Liver (tissue), 8 donors: ENCODE measurements at regions not wholly inside any gene's neighbourhood (a gene's known extent, or its start where the extent isn't known, plus 50 kb on each side); places are given as distances from the start of the nearest gene placed in this dataset.

Source experiments
- DNase-seq: peaks from one replicate; pipeline ENCODE4 v3.0.0-alpha.2; 2017; ENCODE audit warnings: low spot score
- H3K27ac ChIP-seq, 2 donors: one replicate each; pipeline ENCODE4 v1.7.0; 2013; ENCODE audit warnings: inconsistent platforms in 2 of 2, low read length in 2 of 2, control low read depth in 1 of 2, low read depth in 1 of 2, mild to moderate bottlenecking in 1 of 2
- H3K27me3 ChIP-seq, 4 donors: one replicate each; pipeline versions ENCODE4 v1.6.1 to v1.7.0; 2013; ENCODE audit warnings: low read length in 3 of 4, inconsistent platforms in 1 of 4, mild to moderate bottlenecking in 1 of 4, moderate library complexity in 1 of 4; ENCODE audit not compliant: control insufficient read depth in 4 of 4, insufficient read depth in 4 of 4
- H3K36me3 ChIP-seq, 4 donors: one replicate each; pipeline versions ENCODE4 v1.6.1 to v1.7.0; 2013; ENCODE audit warnings: low read length in 3 of 4, mild to moderate bottlenecking in 3 of 4, low read depth in 1 of 4, moderate library complexity in 1 of 4; ENCODE audit not compliant: control insufficient read depth in 4 of 4, insufficient read depth in 3 of 4
- H3K4me1 ChIP-seq, 4 donors: one replicate each; pipeline versions ENCODE4 v1.6.1 to v1.7.0; 2013; ENCODE audit warnings: low read length in 3 of 4, mild to moderate bottlenecking in 3 of 4, moderate library complexity in 1 of 4; ENCODE audit not compliant: control insufficient read depth in 4 of 4, insufficient read depth in 4 of 4
- H3K4me3 ChIP-seq, 3 donors: one replicate each; pipeline versions ENCODE4 v1.6.1 to v1.7.0; 2013; ENCODE audit warnings: low read length in 3 of 3, control low read depth in 1 of 3, low read depth in 1 of 3, mild to moderate bottlenecking in 1 of 3
- H3K9ac ChIP-seq, 2 donors: one replicate each; pipeline ENCODE4 v1.7.0; 2013; ENCODE audit warnings: low read length in 2 of 2, mild to moderate bottlenecking in 2 of 2, moderate library complexity in 2 of 2, control low read depth in 1 of 2, low read depth in 1 of 2
- H3K9me3 ChIP-seq, 4 donors: one replicate each; pipeline versions ENCODE4 v1.6.1 to v1.7.0; 2013; ENCODE audit warnings: low read length in 3 of 4; ENCODE audit not compliant: control insufficient read depth in 4 of 4
- ATF3 ChIP-seq: IDR thresholded peaks from 2 replicates; pipeline ENCODE4 v1.6.1; 2016; ENCODE audit warnings: antibody characterized with exemption
- CTCF ChIP-seq: fragments of 150-350 bp; IDR thresholded peaks from 2 replicates; pipeline ENCODE4 v1.5.1; 2017; ENCODE audit warnings: improper control_type of control experiment, low read depth, low read length; ENCODE audit not compliant: missing input control
- EGR1 ChIP-seq, 2 donors: IDR thresholded peaks; 2 replicates each; pipeline ENCODE4 v1.6.1; 2016 to 2018; ENCODE audit warnings: antibody characterized with exemption in 2 of 2, low read depth in 2 of 2
- FOXA1 ChIP-seq: IDR thresholded peaks from 2 replicates; pipeline ENCODE4 v1.6.1; 2016; ENCODE audit warnings: antibody characterized with exemption
- FOXA2 ChIP-seq: IDR thresholded peaks from 2 replicates; pipeline ENCODE4 v1.6.1; 2016; ENCODE audit warnings: antibody characterized with exemption
- GABPA ChIP-seq, 2 donors: IDR thresholded peaks in 1 of 2; conservative IDR thresholded peaks in 1 of 2; 2 replicates each; pipeline ENCODE4 v1.6.1; 2016; ENCODE audit warnings: antibody characterized with exemption in 2 of 2, mild to moderate bottlenecking in 1 of 2, moderate library complexity in 1 of 2
- HNF4A ChIP-seq, 2 donors: conservative IDR thresholded peaks; 2 replicates each; pipeline ENCODE4 v1.6.1; 2016; ENCODE audit warnings: antibody characterized with exemption in 2 of 2, mild to moderate bottlenecking in 2 of 2
- HNF4G ChIP-seq: IDR thresholded peaks from 2 replicates; pipeline ENCODE4 v1.6.1; 2016; ENCODE audit warnings: antibody characterized with exemption
- JUND ChIP-seq, 2 donors: IDR thresholded peaks; 2 replicates each; pipeline ENCODE4 v1.6.1; 2016; ENCODE audit warnings: antibody characterized with exemption in 2 of 2
- MAX ChIP-seq: IDR thresholded peaks from 2 replicates; pipeline ENCODE4 v1.6.1; 2016; ENCODE audit warnings: antibody characterized with exemption
- NR2F2 ChIP-seq: IDR thresholded peaks from 2 replicates; pipeline ENCODE4 v1.6.1; 2016; ENCODE audit warnings: antibody characterized with exemption
- RAD21 ChIP-seq, 2 donors: IDR thresholded peaks; 2 replicates each; pipeline ENCODE4 v1.6.1; 2016; ENCODE audit warnings: antibody characterized with exemption in 2 of 2, mild to moderate bottlenecking in 2 of 2
- REST ChIP-seq: IDR thresholded peaks from 2 replicates; pipeline ENCODE4 v1.6.1; 2016; ENCODE audit warnings: antibody characterized with exemption, mild to moderate bottlenecking
- RXRA ChIP-seq, 2 donors: IDR thresholded peaks; 2 replicates each; pipeline ENCODE4 v1.6.1; 2017 to 2018; ENCODE audit warnings: antibody characterized with exemption in 2 of 2, mild to moderate bottlenecking in 1 of 2
- SP1 ChIP-seq: IDR thresholded peaks from 2 replicates; pipeline ENCODE4 v1.6.1; 2018; ENCODE audit warnings: antibody characterized with exemption, mild to moderate bottlenecking
- TAF1 ChIP-seq: conservative IDR thresholded peaks from 2 replicates; pipeline ENCODE4 v1.6.1; 2016; ENCODE audit warnings: antibody characterized with exemption, mild to moderate bottlenecking
- YY1 ChIP-seq: IDR thresholded peaks from 2 replicates; pipeline ENCODE4 v1.6.1; 2016; ENCODE audit warnings: antibody characterized with exemption, mild to moderate bottlenecking
- ZBTB33 ChIP-seq: IDR thresholded peaks from 2 replicates; pipeline ENCODE4 v1.6.1; 2016; ENCODE audit warnings: antibody characterized with exemption
- WGBS: extraction: QIAGEN DNeasy Blood & Tissue Kit; methylation state at CpG from one replicate; pipeline ENCODE4 v1.1.7; 2013; 5-methylcytosine and 5-hydroxymethylcytosine counted together
- donor health status: healthy.
- donor health status: healthy.
- donor health status: healthy.
- donor health status: healthy.
- donor health status: healthy.

GRCh38 chr3:21185816-21186314 lies 565.1 kb downstream of the ZNF385D start:
- Histone ChIP-seq H3K4me1 (no peaks in the 10 kb centered on the region), H3K9me3 (no peaks in the 10 kb centered on the region), H3K36me3 (no peaks in the 10 kb centered on the region), H3K27ac (no peak overlapping the region), H3K27me3 (no peaks in the 10 kb centered on the region), H3K9ac (no peak overlapping the region), H3K4me3 (no peak overlapping the region)
- WGBS: 61% methylated on average over 6 of the region's 6 CpGs
- TF ChIP-seq EGR1 (IDR thresholded peaks at IDR 0.05; ENCODE audit: low read depth in 2 of 2) (no peak), HNF4G (no peak), RXRA (IDR thresholded peaks at IDR 0.05) (no peak)
- DNase-seq: no peak

- Histone ChIP-seq H3K36me3 (no peaks in the 10 kb centered on the region), H3K27me3 (no peaks in the 10 kb centered on the region), H3K27ac (no peak overlapping the region), H3K9ac (no peak overlapping the region), H3K4me3 (no peak overlapping the region), H3K9me3 (peaks cover 2 to 5% (median 4%) of the 10 kb centered on the region in 4 donors), H3K4me1 (no peaks in the 10 kb centered on the region)
- TF ChIP-seq REST (no peak), CTCF (no peak), GABPA (IDR thresholded peaks at IDR 0.05 in 1 of 2, conservative IDR thresholded peaks at IDR 0.05 in 1 of 2) (no peak), HNF4A (conservative IDR thresholded peaks at IDR 0.05) (no peak), ATF3 (no peak), MAX (no peak), NR2F2 (no peak), HNF4G (no peak), RXRA (IDR thresholded peaks at IDR 0.05) (no peak), ZBTB33 (no peak), FOXA2 (no peak), JUND (IDR thresholded peaks at IDR 0.05) (no peak), TAF1 (no peak), RAD21 (IDR thresholded peaks at IDR 0.05) (no peak), SP1 (no peak), FOXA1 (no peak), YY1 (no peak), EGR1 (IDR thresholded peaks at IDR 0.05; ENCODE audit: low read depth in 2 of 2) (no peak)
- WGBS: 64% methylated on average over 3 of the region's 3 CpGs
- no peak for DNase-seq
Measured at GRCh38 chr3:21174461-21174860, 576.5 kb downstream of the ZNF385D start.
